ENCODE measurements at regions not wholly inside any gene's neighbourhood (a gene's known extent, or its start where the extent isn't known, plus 50 kb on each side); places are given as distances from the start of the nearest gene placed in this dataset.

- Histone ChIP-seq H3K9me1 (ENCODE audit: control insufficient read depth, extremely low read depth, insufficient read depth, low read length) (no peaks in the 10 kb centered on the region), H3K79me2 (ENCODE audit: control insufficient read depth, insufficient read depth, low read length) (no peaks in the 10 kb centered on the region), H3K36me3 (ENCODE audit: control insufficient read depth in 2 of 2, extremely low read depth in 1 of 2, insufficient read depth in 2 of 2, low read length in 2 of 2) (no peaks in the 10 kb centered on the region), H3K9me3 (ENCODE audit: control insufficient read depth, low read depth, low read length) (no peaks in the 10 kb centered on the region), H3K9ac (ENCODE audit: control insufficient read depth, extremely low read depth, insufficient read depth, low read length) (no peak overlapping the region), H3K27ac (ENCODE audit: control insufficient read depth, insufficient read depth, low read length) (no peak overlapping the region), H3K27me3 (ENCODE audit: control insufficient read depth, extremely low read depth, insufficient read depth, low read length) (no peaks in the 10 kb centered on the region), H2AFZ (ENCODE audit: control insufficient read depth, low read length) (no peak overlapping the region), H4K20me1 (ENCODE audit: control insufficient read depth, extremely low read depth, insufficient read depth, low read length) (no peaks in the 10 kb centered on the region), H3K4me1 (ENCODE audit: control insufficient read depth, extremely low read depth, insufficient read depth, low read length) (peaks cover 30% of the 10 kb centered on the region), H3K4me3 (ENCODE audit: control insufficient read depth in 2 of 3, extremely low read depth in 1 of 3, insufficient read depth in 2 of 3, low read depth in 1 of 3, low read length in 3 of 3) (no peak overlapping the region), H3K4me2 (ENCODE audit: control insufficient read depth, extremely low read depth, insufficient read depth, low read depth, low read length) (no peak overlapping the region)
- DNase-seq (ENCODE audit: low read depth, low spot score) (no peak), FAIRE-seq (no peak)
- dilution Hi-C loops (cut with MboI; ENCODE audit: extremely low pct_ligation_motif_present, low sequenced_read_pairs): no loop called here
- TF ChIP-seq CTCF (optimal IDR thresholded peaks at IDR 0.05 in 1 of 3, IDR thresholded peaks at IDR 0.05 in 1 of 3, conservative IDR thresholded peaks at IDR 0.05 in 1 of 3; ENCODE audit: extremely low read depth in 1 of 3, insufficient read depth in 2 of 3, low read length in 3 of 3): no peak
- TF ChIP-seq EZH2 (IDR thresholded peaks at IDR 0.05; ENCODE audit: low read length): no peak
These were observed 242.7 kb upstream of the JUN start for GRCh38 chr1:59026472-59026948.

- H3K36me3 ChIP-seq (ENCODE audit: control insufficient read depth in 2 of 2, extremely low read depth in 1 of 2, insufficient read depth in 2 of 2, low read length in 2 of 2): no peaks in the 10 kb centered on the region
- no peaks in the 10 kb centered on the region for H4K20me1 ChIP-seq (ENCODE audit: control insufficient read depth, extremely low read depth, insufficient read depth, low read length)
- H3K4me1 ChIP-seq (ENCODE audit: control insufficient read depth, extremely low read depth, insufficient read depth, low read length): peaks cover 30% of the 10 kb centered on the region
- no peak for TF ChIP-seq CTCF (optimal IDR thresholded peaks at IDR 0.05 in 1 of 3, IDR thresholded peaks at IDR 0.05 in 1 of 3, conservative IDR thresholded peaks at IDR 0.05 in 1 of 3; ENCODE audit: extremely low read depth in 1 of 3, insufficient read depth in 2 of 3, low read length in 3 of 3)
- TF ChIP-seq EZH2 (IDR thresholded peaks at IDR 0.05; ENCODE audit: low read length): no peak
- no peak overlapping the region for H3K4me2 ChIP-seq (ENCODE audit: control insufficient read depth, extremely low read depth, insufficient read depth, low read depth, low read length)
- no peak for DNase-seq (ENCODE audit: low read depth, low spot score)
- no peaks in the 10 kb centered on the region for H3K9me1 ChIP-seq (ENCODE audit: control insufficient read depth, extremely low read depth, insufficient read depth, low read length)
- no peaks in the 10 kb centered on the region for H3K9me3 ChIP-seq (ENCODE audit: control insufficient read depth, low read depth, low read length)
- dilution Hi-C loops (cut with MboI; ENCODE audit: extremely low pct_ligation_motif_present, low sequenced_read_pairs): no loop called here
- no peaks in the 10 kb centered on the region for H3K27me3 ChIP-seq (ENCODE audit: control insufficient read depth, extremely low read depth, insufficient read depth, low read length)
- H3K4me3 ChIP-seq (ENCODE audit: control insufficient read depth in 2 of 3, extremely low read depth in 1 of 3, insufficient read depth in 2 of 3, low read depth in 1 of 3, low read length in 3 of 3): no peak overlapping the region
- H2AFZ ChIP-seq (ENCODE audit: control insufficient read depth, low read length): no peak overlapping the region
- H3K27ac ChIP-seq (ENCODE audit: control insufficient read depth, insufficient read depth, low read length): no peak overlapping the region
- H3K9ac ChIP-seq (ENCODE audit: control insufficient read depth, extremely low read depth, insufficient read depth, low read length): no peak overlapping the region
- H3K79me2 ChIP-seq (ENCODE audit: control insufficient read depth, insufficient read depth, low read length): no peaks in the 10 kb centered on the region
- FAIRE-seq: no peak
These were observed 243.3 kb upstream of the JUN start for GRCh38 chr1:59027177-59027576.
